ENCODE measurements at regions not wholly inside any gene's neighbourhood (a gene's known extent, or its start where the extent isn't known, plus 50 kb on each side); places are given as distances from the start of the nearest gene placed in this dataset.

GRCh38 chr13:84358601-84359000, 476.3 kb upstream of the SLITRK1 start:
- TF ChIP-seq POLR2AphosphoS5 (IDR thresholded peaks at IDR 0.05; ENCODE audit: low read depth, low read length) (no peak), TAF1 (IDR thresholded peaks at IDR 0.05; ENCODE audit: borderline replicate concordance, insufficient read depth, low read length) (no peak), SIN3A (IDR thresholded peaks at IDR 0.05; ENCODE audit: borderline replicate concordance, insufficient read depth, low read length) (no peak), FOXP2 (optimal IDR thresholded peaks at IDR 0.05; ENCODE audit: borderline replicate concordance, extremely low read depth, extremely low read length, insufficient read depth) (no peak), REST (IDR thresholded peaks at IDR 0.05; ENCODE audit: insufficient read depth in 1 of 2, low read depth in 2 of 2, low read length in 2 of 2) (no peak)

- TF ChIP-seq SIN3A (IDR thresholded peaks at IDR 0.05; ENCODE audit: borderline replicate concordance, insufficient read depth, low read length), result no peak
Observed at GRCh38 chr13:84352946-84353345, 470.7 kb upstream of the SLITRK1 start.

- no peak for TF ChIP-seq SIN3A (IDR thresholded peaks at IDR 0.05; ENCODE audit: borderline replicate concordance, insufficient read depth, low read length)
- TF ChIP-seq REST (IDR thresholded peaks at IDR 0.05; ENCODE audit: insufficient read depth in 1 of 2, low read depth in 2 of 2, low read length in 2 of 2), result no peak
- TF ChIP-seq FOXP2 (optimal IDR thresholded peaks at IDR 0.05; ENCODE audit: borderline replicate concordance, extremely low read depth, extremely low read length, insufficient read depth), result no peak
- no peak for TF ChIP-seq TAF1 (IDR thresholded peaks at IDR 0.05; ENCODE audit: borderline replicate concordance, insufficient read depth, low read length)
- TF ChIP-seq POLR2AphosphoS5 (IDR thresholded peaks at IDR 0.05; ENCODE audit: low read depth, low read length), result no peak
Observed at GRCh38 chr13:84339456-84339855, 457.2 kb upstream of the SLITRK1 start.

GRCh38 chr13:84332346-84332745, 450.1 kb upstream of the SLITRK1 start:
- TF ChIP-seq REST (IDR thresholded peaks at IDR 0.05; ENCODE audit: insufficient read depth in 1 of 2, low read depth in 2 of 2, low read length in 2 of 2) (no peak), TAF1 (IDR thresholded peaks at IDR 0.05; ENCODE audit: borderline replicate concordance, insufficient read depth, low read length) (no peak), SIN3A (IDR thresholded peaks at IDR 0.05; ENCODE audit: borderline replicate concordance, insufficient read depth, low read length) (no peak), FOXP2 (optimal IDR thresholded peaks at IDR 0.05; ENCODE audit: borderline replicate concordance, extremely low read depth, extremely low read length, insufficient read depth) (no peak), POLR2AphosphoS5 (IDR thresholded peaks at IDR 0.05; ENCODE audit: low read depth, low read length) (no peak)

GRCh38 chr13:84315527-84315926, 433.3 kb upstream of the SLITRK1 start:
- no peak for TF ChIP-seq POLR2AphosphoS5 (IDR thresholded peaks at IDR 0.05; ENCODE audit: low read depth, low read length)

- TF ChIP-seq POLR2AphosphoS5 (IDR thresholded peaks at IDR 0.05; ENCODE audit: low read depth, low read length) (no peak), SIN3A (IDR thresholded peaks at IDR 0.05; ENCODE audit: borderline replicate concordance, insufficient read depth, low read length) (no peak), FOXP2 (optimal IDR thresholded peaks at IDR 0.05; ENCODE audit: borderline replicate concordance, extremely low read depth, extremely low read length, insufficient read depth) (no peak), TAF1 (IDR thresholded peaks at IDR 0.05; ENCODE audit: borderline replicate concordance, insufficient read depth, low read length) (no peak), REST (IDR thresholded peaks at IDR 0.05; ENCODE audit: insufficient read depth in 1 of 2, low read depth in 2 of 2, low read length in 2 of 2) (no peak)
Observed at GRCh38 chr13:84303035-84303434, 420.8 kb upstream of the SLITRK1 start.
